GM12878 (cell line): ENCODE measurements at regions not wholly inside any gene's neighbourhood (a gene's known extent, or its start where the extent isn't known, plus 50 kb on each side); places are given as distances from the start of the nearest gene placed in this dataset.

ENCODE experiments used
- ATAC-seq: fragments of 200-7000 bp; cut with Tn5 transposase; 3 replicates; pipeline ENCODE4 v1.9.1; 2020; ENCODE audit warnings: mild to moderate bottlenecking, moderate library complexity
- BruUV-seq: library from RNA; stranded (reverse); fragments of 400-500 nt; replicated peaks from 2 replicates; lab custom pipeline; 2021; lab: Mats Ljungman, UMichigan
- CTCF ChIA-PET: fragments of 300-600 bp; sonication (Branson Sonifier 250); formaldehyde crosslinking; extraction: SDS; loops from one replicate; lab custom pipeline; 2021; ENCODE audit warnings: inconsistent platforms; lab: Yijun Ruan, JAX
- POLR2A ChIA-PET: fragments of 350-600 bp; formaldehyde crosslinking; extraction: SDS; loops from one replicate; lab custom pipeline; 2021; ENCODE audit warnings: inconsistent platforms; lab: Charles Lee
- RAD21 ChIA-PET: fragments of 300-600 bp; sonication (Branson Sonifier 250); formaldehyde crosslinking; loops from one replicate; lab custom pipeline; 2023; ENCODE audit warnings: antibody characterized with exemption; ENCODE audit not compliant: unreplicated experiment; lab: Charles Lee
- SMC1A ChIA-PET: fragments of 300-600 bp; sonication (Branson Sonifier 250); formaldehyde crosslinking; loops from one replicate; lab custom pipeline; 2023; ENCODE audit not compliant: unreplicated experiment, uncharacterized antibody; lab: Charles Lee
- DNase-seq: peaks from one replicate; pipeline ENCODE4 v3.0.0-alpha.2; 2011; ENCODE audit warnings: low read depth, low spot score
- FAIRE-seq: peaks from 3 replicates; lab custom pipeline; 2011; peaks lifted over from hg19 to GRCh38; lab: Jason Lieb, UNC
- H2AFZ ChIP-seq: 2 replicates; pipeline ENCODE4 v1.6.0; 2011; ENCODE audit warnings: low read depth, low read length, control low read depth; ENCODE audit not compliant: control insufficient read depth
- H3K27ac ChIP-seq: 2 replicates; pipeline ENCODE4 v1.5.1; 2011; ENCODE audit warnings: control low read depth; ENCODE audit not compliant: control insufficient read depth, insufficient read depth
- H3K27me3 ChIP-seq, 2 experiments: replicated peaks in 1 of 2; 2 replicates each; pipeline versions ENCODE4 v1.6.0 to v1.6.1; 2011; ENCODE audit warnings: low read length in 1 of 2; ENCODE audit not compliant: control insufficient read depth in 2 of 2, insufficient read depth in 2 of 2
- H3K36me3 ChIP-seq, 2 experiments: 2 replicates each; pipeline ENCODE4 v1.5.1; 2011; ENCODE audit warnings: low read length in 1 of 2; ENCODE audit not compliant: control insufficient read depth in 2 of 2, insufficient read depth in 2 of 2
- H3K4me1 ChIP-seq: 2 replicates; pipeline ENCODE4 v1.6.1; 2011; ENCODE audit warnings: mild to moderate bottlenecking, low read length, moderate library complexity, mixed read lengths; ENCODE audit not compliant: control insufficient read depth, insufficient read depth
- H3K4me2 ChIP-seq: 2 replicates; pipeline ENCODE4 v1.6.0; 2011; ENCODE audit warnings: control low read depth; ENCODE audit not compliant: control insufficient read depth, insufficient read depth
- H3K4me3 ChIP-seq: fragments of 200-600 bp; sonication (generic); 2 replicates; pipeline ENCODE4 v1.5.1; 2016
- H3K79me2 ChIP-seq: 2 replicates; pipeline ENCODE4 v1.6.0; 2011; ENCODE audit warnings: low read length; ENCODE audit not compliant: control insufficient read depth, insufficient read depth
- H3K9ac ChIP-seq: 2 replicates; pipeline ENCODE4 v1.8.0; 2011; ENCODE audit warnings: low read length, control low read depth, mixed read lengths; ENCODE audit not compliant: control insufficient read depth, insufficient read depth
- H3K9me3 ChIP-seq: replicated peaks from 3 replicates; pipeline ENCODE4 v1.5.1; 2011; ENCODE audit warnings: mild to moderate bottlenecking, low read length; ENCODE audit not compliant: control insufficient read depth, insufficient read depth
- H4K20me1 ChIP-seq: 2 replicates; pipeline ENCODE4 v1.6.0; 2011; ENCODE audit not compliant: control insufficient read depth, insufficient read depth
- ASH2L ChIP-seq: fragments of 300-600, 200-600 bp; sonication (generic); IDR thresholded peaks from 2 replicates; pipeline ENCODE4 v1.6.1; 2017; ENCODE audit warnings: low read depth, mild to moderate bottlenecking, borderline replicate concordance
- BMI1 ChIP-seq: fragments of 450-650 bp; IDR thresholded peaks from 2 replicates; pipeline ENCODE4 v1.6.1; 2016; ENCODE audit warnings: mild to moderate bottlenecking, moderate library complexity, borderline replicate concordance
- BRCA1 ChIP-seq: IDR thresholded peaks from 2 replicates; pipeline ENCODE4 v1.6.1; 2011; ENCODE audit warnings: low read depth, low read length, improper control_type of control experiment
- E2F8 ChIP-seq: fragments of 450-650 bp; IDR thresholded peaks from 2 replicates; pipeline ENCODE4 v1.6.1; 2018; ENCODE audit warnings: mild to moderate bottlenecking, low read depth, moderate library complexity; ENCODE audit not compliant: partially characterized antibody
- EED ChIP-seq: sonication (generic); IDR thresholded peaks from 2 replicates; pipeline ENCODE4 v1.6.1; 2016; ENCODE audit warnings: antibody characterized with exemption, low read depth
- EP300 ChIP-seq, 2 experiments: fragments of 150-350 bp in 1 of 2; IDR thresholded peaks; 2 replicates each; pipeline ENCODE4 v1.6.1; 2011 to 2012; ENCODE audit warnings: low read depth in 2 of 2, low read length in 2 of 2, borderline replicate concordance in 1 of 2, improper control_type of control experiment in 1 of 2, inconsistent platforms in 1 of 2; ENCODE audit not compliant: control insufficient read depth in 1 of 2
- ETV6 ChIP-seq, 2 experiments: fragments of 450-650 bp in 1 of 2; IDR thresholded peaks in 1 of 2; conservative IDR thresholded peaks in 1 of 2; 2 replicates each; pipeline ENCODE4 v1.6.1; 2014; ENCODE audit warnings: antibody characterized with exemption in 1 of 2, borderline replicate concordance in 1 of 2, low read depth in 1 of 2, mild to moderate bottlenecking in 1 of 2, moderate library complexity in 1 of 2
- EZH2 ChIP-seq: IDR thresholded peaks from 2 replicates; pipeline ENCODE4 v1.6.1; 2012; ENCODE audit warnings: low read depth, mild to moderate bottlenecking, control low read depth, inconsistent platforms, low read length, borderline replicate concordance; ENCODE audit not compliant: control insufficient read depth
- GATAD2B ChIP-seq: fragments of 450-650 bp; conservative IDR thresholded peaks from 2 replicates; pipeline ENCODE4 v1.6.1; 2017; ENCODE audit warnings: low read depth, mild to moderate bottlenecking, moderate library complexity
- IKZF1 ChIP-seq: fragments of 450-650 bp; conservative IDR thresholded peaks from 2 replicates; pipeline ENCODE4 v1.6.1; 2017; ENCODE audit warnings: antibody characterized with exemption, mild to moderate bottlenecking
- MEF2B ChIP-seq: fragments of 450-650 bp; IDR thresholded peaks from 2 replicates; pipeline ENCODE4 v1.6.1; 2018; ENCODE audit warnings: mild to moderate bottlenecking, moderate library complexity; ENCODE audit not compliant: partially characterized antibody, poor library complexity, severe bottlenecking
- MYC ChIP-seq: IDR thresholded peaks from 2 replicates; pipeline ENCODE4 v1.6.1; 2011; ENCODE audit warnings: mild to moderate bottlenecking, low read length, moderate library complexity, inconsistent platforms; ENCODE audit not compliant: insufficient read depth, insufficient replicate concordance, insufficient read length, severe bottlenecking
- PAX8 ChIP-seq: fragments of 450-650 bp; IDR thresholded peaks from 2 replicates; pipeline ENCODE4 v1.6.1; 2017; ENCODE audit warnings: mild to moderate bottlenecking, moderate library complexity
- POLR2AphosphoS5 ChIP-seq: IDR thresholded peaks from 2 replicates; pipeline ENCODE4 v1.6.1; 2011; ENCODE audit warnings: mild to moderate bottlenecking, low read length, inconsistent platforms
- RB1 ChIP-seq: fragments of 450-650 bp; formaldehyde crosslinking; IDR thresholded peaks from 2 replicates; pipeline ENCODE4 v1.6.1; 2017; ENCODE audit warnings: mild to moderate bottlenecking, borderline replicate concordance
- TCF3 ChIP-seq: IDR thresholded peaks from 2 replicates; pipeline ENCODE4 v1.6.1; 2012; ENCODE audit warnings: low read depth, mild to moderate bottlenecking, low read length, borderline replicate concordance; ENCODE audit not compliant: insufficient read depth
- ZNF622 ChIP-seq: fragments of 450-650 bp; IDR thresholded peaks from 2 replicates; pipeline ENCODE4 v1.6.1; 2017; ENCODE audit warnings: mild to moderate bottlenecking, inconsistent platforms
- WGBS: methylation state at CpG from one replicate; pipeline ENCODE4 v1.1.6; 2016; ENCODE audit warnings: low lambda C conversion rate; ENCODE audit not compliant: insufficient replicate concordance, insufficient coverage; ENCODE audit errors: missing lambda C conversion rate; 5-methylcytosine and 5-hydroxymethylcytosine counted together
- in situ Hi-C: fragments of 300-500 bp; cut with MboI; formaldehyde crosslinking; loops from 9 replicates; pipeline ENCODE4 v1.14.3; 2018; ENCODE audit warnings: mixed read lengths
- intact Hi-C: fragments of 100-400 bp; cut with micrococcal nuclease; formaldehyde crosslinking; loops from one replicate; pipeline ENCODE4 v1.14.2; 2022; ENCODE audit not compliant: unreplicated experiment
- TF ChIP-seq, protein P1 (sequence below): fragments of 450-650 bp; formaldehyde crosslinking; IDR thresholded peaks from 2 replicates; pipeline ENCODE4 v1.5.0; 2022; ENCODE audit warnings: mild to moderate bottlenecking, missing genetic modification characterization

DNA sequence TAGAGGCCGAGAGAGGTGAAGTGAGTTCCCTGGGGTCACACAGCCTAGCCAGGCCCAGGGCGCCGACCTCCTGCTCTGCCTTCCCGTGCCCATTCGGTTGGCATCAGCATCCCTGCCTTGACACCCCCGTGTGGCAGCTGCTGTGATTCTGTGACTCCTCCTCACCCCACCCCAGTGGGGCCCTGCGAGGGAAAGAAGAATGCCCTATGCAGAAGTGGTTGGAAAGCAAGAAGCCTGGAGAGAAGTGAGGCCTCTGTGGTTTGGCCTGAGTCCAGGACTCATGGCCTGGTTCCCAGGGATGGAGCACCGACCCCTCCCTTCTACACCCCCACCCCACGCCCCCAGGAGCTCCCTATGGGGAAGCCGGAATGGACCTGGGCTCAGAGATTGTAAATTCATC lies 296.2 kb downstream of the SEC14L1 start:
- H3K4me2 ChIP-seq, result peak overlapping the region; percentile 49
- ChIA-PET CTCF (interaction anchor here (0.9 to 1.7 kb wide), 2 partner anchors 57 to 61 kb away, joined by 3 to 4 read pairs; no protein-coding TSS in a partner anchor), POLR2A (interaction anchor here (0.9 to 3.4 kb wide), 3 partner anchors 9 to 23 kb away, joined by 3 to 25 read pairs (median 8); no protein-coding TSS in a partner anchor), RAD21 (interaction anchor here (1.3 to 5.4 kb wide), 2 partner anchors 23 to 37 kb away, joined by 3 to 63 read pairs; no protein-coding TSS in a partner anchor), SMC1A (interaction anchor here (0.6 to 1.4 kb wide), 2 partner anchors 18 to 24 kb away, joined by 3 read pairs; no protein-coding TSS in a partner anchor)
- H3K4me1 ChIP-seq, result peaks cover 88% of the 10 kb centered on the region
- no TSS peak for BruUV-seq
- H3K79me2 ChIP-seq, result peaks cover 56% of the 10 kb centered on the region
- H3K4me3 ChIP-seq, result no peak overlapping the region
- peak overlapping the region; percentile 59; the same call in 1 of the 2 replicates for H3K27ac ChIP-seq
- no peaks in the 10 kb centered on the region for H4K20me1 ChIP-seq
- no peak overlapping the region for H2AFZ ChIP-seq
- WGBS, result 70% methylated on average over 9 of the region's 10 CpGs
- peaks cover 0 to 6% of the 10 kb centered on the region in 2 experiments; a peak in 2 of 4 replicates for H3K36me3 ChIP-seq
- DNase-seq, result no peak
- H3K9me3 ChIP-seq, result no peaks in the 10 kb centered on the region
- intact Hi-C loops (no loop called here), in situ Hi-C loops (loop anchor here (25.0 kb wide), 1 partner anchor 100 kb away; no protein-coding TSS in a partner anchor)
- H3K9ac ChIP-seq, result 0 out of 2 replicates have a peak overlapping the region, but pooled peaks have one; percentile 2
- no peak for FAIRE-seq
- ATAC-seq, result no peak
- H3K27me3 ChIP-seq, result no peaks in the 10 kb centered on the region
- no peak for TF ChIP-seq BMI1
- TF ChIP-seq PAX8, result no peak
- TF ChIP-seq POLR2AphosphoS5, result no peak
- no peak for TF ChIP-seq E2F8
- TF ChIP-seq, protein P1, sequence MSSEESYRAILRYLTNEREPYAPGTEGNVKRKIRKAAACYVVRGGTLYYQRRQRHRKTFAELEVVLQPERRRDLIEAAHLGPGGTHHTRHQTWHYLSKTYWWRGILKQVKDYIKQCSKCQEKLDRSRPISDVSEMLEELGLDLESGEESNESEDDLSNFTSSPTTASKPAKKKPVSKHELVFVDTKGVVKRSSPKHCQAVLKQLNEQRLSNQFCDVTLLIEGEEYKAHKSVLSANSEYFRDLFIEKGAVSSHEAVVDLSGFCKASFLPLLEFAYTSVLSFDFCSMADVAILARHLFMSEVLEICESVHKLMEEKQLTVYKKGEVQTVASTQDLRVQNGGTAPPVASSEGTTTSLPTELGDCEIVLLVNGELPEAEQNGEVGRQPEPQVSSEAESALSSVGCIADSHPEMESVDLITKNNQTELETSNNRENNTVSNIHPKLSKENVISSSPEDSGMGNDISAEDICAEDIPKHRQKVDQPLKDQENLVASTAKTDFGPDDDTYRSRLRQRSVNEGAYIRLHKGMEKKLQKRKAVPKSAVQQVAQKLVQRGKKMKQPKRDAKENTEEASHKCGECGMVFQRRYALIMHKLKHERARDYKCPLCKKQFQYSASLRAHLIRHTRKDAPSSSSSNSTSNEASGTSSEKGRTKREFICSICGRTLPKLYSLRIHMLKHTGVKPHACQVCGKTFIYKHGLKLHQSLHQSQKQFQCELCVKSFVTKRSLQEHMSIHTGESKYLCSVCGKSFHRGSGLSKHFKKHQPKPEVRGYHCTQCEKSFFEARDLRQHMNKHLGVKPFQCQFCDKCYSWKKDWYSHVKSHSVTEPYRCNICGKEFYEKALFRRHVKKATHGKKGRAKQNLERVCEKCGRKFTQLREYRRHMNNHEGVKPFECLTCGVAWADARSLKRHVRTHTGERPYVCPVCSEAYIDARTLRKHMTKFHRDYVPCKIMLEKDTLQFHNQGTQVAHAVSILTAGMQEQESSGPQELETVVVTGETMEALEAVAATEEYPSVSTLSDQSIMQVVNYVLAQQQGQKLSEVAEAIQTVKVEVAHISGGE (CRISPR knock-in tag), result no peak
- peak; percentile 51; the same call in 1 of the 2 replicates for TF ChIP-seq IKZF1
- TF ChIP-seq BRCA1, result no peak
- TF ChIP-seq EED, result peak; percentile 71
- TF ChIP-seq ZNF622, result no peak
- no peak for TF ChIP-seq EZH2
- TF ChIP-seq GATAD2B, result 0 out of 2 replicates have a peak, but pooled peaks have one; percentile 33
- TF ChIP-seq TCF3, result no peak
- no peak for TF ChIP-seq RB1
- TF ChIP-seq ASH2L, result no peak
- no peak for TF ChIP-seq EP300 (IDR thresholded peaks at IDR 0.05; ENCODE audit: borderline replicate concordance in 1 of 2, control insufficient read depth in 1 of 2, low read depth in 2 of 2, low read length in 2 of 2)
- peak; percentile 11 for TF ChIP-seq MEF2B
- no peak for TF ChIP-seq ETV6 (conservative IDR thresholded peaks at IDR 0.05 in 1 of 2, IDR thresholded peaks at IDR 0.05 in 1 of 2; ENCODE audit: borderline replicate concordance in 1 of 2, low read depth in 1 of 2)
- TF ChIP-seq MYC, result no peak
